ENCODE measurements at regions not wholly inside any gene's neighbourhood (a gene's known extent, or its start where the extent isn't known, plus 50 kb on each side); places are given as distances from the start of the nearest gene placed in this dataset.

GRCh38 chr4:62344474-62344873 is 1144.3 kb downstream of the ADGRL3 start:
- no peak for DNase-seq (ENCODE audit: low read depth)

- DNase-seq (ENCODE audit: low read depth), result no peak
Measured at GRCh38 chr4:62342346-62342745, 1142.2 kb downstream of the ADGRL3 start.

GRCh38 chr4:62328526-62328925 is 1128.4 kb downstream of the ADGRL3 start:
- DNase-seq (ENCODE audit: low read depth), result no peak

GRCh38 chr4:62327612-62328297 is 1127.6 kb downstream of the ADGRL3 start:
- no peak for DNase-seq (ENCODE audit: low read depth)

- no peak for DNase-seq (ENCODE audit: low read depth)
Measured at GRCh38 chr4:62324215-62324614, 1124.1 kb downstream of the ADGRL3 start.

GRCh38 chr4:62320612-62321011 is 1120.5 kb downstream of the ADGRL3 start:
- no peak for DNase-seq (ENCODE audit: low read depth)

GRCh38 chr4:62302710-62303109 is 1102.6 kb downstream of the ADGRL3 start:
- no peak for DNase-seq (ENCODE audit: low read depth)

- no peak for DNase-seq (ENCODE audit: low read depth)
Measured at GRCh38 chr4:62301500-62301899, 1101.4 kb downstream of the ADGRL3 start.

- DNase-seq (ENCODE audit: low read depth), result no peak
Measured at GRCh38 chr4:62293551-62293950, 1093.4 kb downstream of the ADGRL3 start.

GRCh38 chr4:62292911-62293310 is 1092.8 kb downstream of the ADGRL3 start:
- no peak for DNase-seq (ENCODE audit: low read depth)

- no peak for DNase-seq (ENCODE audit: low read depth)
Measured at GRCh38 chr4:62288808-62289541, 1088.8 kb downstream of the ADGRL3 start.

GRCh38 chr4:62285026-62285425 is 1084.9 kb downstream of the ADGRL3 start:
- no peak for DNase-seq (ENCODE audit: low read depth)

- no peak for DNase-seq (ENCODE audit: low read depth)
Measured at GRCh38 chr4:62279689-62280088, 1079.6 kb downstream of the ADGRL3 start.

GRCh38 chr4:62275470-62275869 is 1075.3 kb downstream of the ADGRL3 start:
- no peak for DNase-seq (ENCODE audit: low read depth)

GRCh38 chr4:62274782-62275181 is 1074.7 kb downstream of the ADGRL3 start:
- no peak for DNase-seq (ENCODE audit: low read depth)

- DNase-seq (ENCODE audit: low read depth), result no peak
Measured at GRCh38 chr4:62271107-62271506, 1071.0 kb downstream of the ADGRL3 start.

- DNase-seq (ENCODE audit: low read depth), result no peak
Measured at GRCh38 chr4:62269918-62270317, 1069.8 kb downstream of the ADGRL3 start.

- DNase-seq (ENCODE audit: low read depth), result no peak
Measured at GRCh38 chr4:62263454-62263853, 1063.3 kb downstream of the ADGRL3 start.

GRCh38 chr4:62262676-62263075 is 1062.5 kb downstream of the ADGRL3 start:
- DNase-seq (ENCODE audit: low read depth), result no peak

GRCh38 chr4:62260254-62260653 is 1060.1 kb downstream of the ADGRL3 start:
- DNase-seq (ENCODE audit: low read depth), result no peak

GRCh38 chr4:62256479-62256878 is 1056.4 kb downstream of the ADGRL3 start:
- DNase-seq (ENCODE audit: low read depth), result no peak

GRCh38 chr4:62252728-62253127 is 1052.6 kb downstream of the ADGRL3 start:
- no peak for DNase-seq (ENCODE audit: low read depth)

GRCh38 chr4:62250100-62250499 is 1050.0 kb downstream of the ADGRL3 start:
- DNase-seq (ENCODE audit: low read depth), result no peak

- no peak for DNase-seq (ENCODE audit: low read depth)
Measured at GRCh38 chr4:62243895-62244294, 1043.8 kb downstream of the ADGRL3 start.
